K562 (cell line): ENCODE measurements at regions not wholly inside any gene's neighbourhood (a gene's known extent, or its start where the extent isn't known, plus 50 kb on each side); places are given as distances from the start of the nearest gene placed in this dataset.

ENCODE experiments used
- ATAC-seq: fragments of 200-7000 bp; cut with Tn5 transposase; 3 replicates; pipeline ENCODE4 v1.9.1; 2020; ENCODE audit warnings: moderate library complexity
- BruUV-seq: library from RNA; stranded (reverse); fragments of 400-500 nt; replicated peaks from 2 replicates; lab custom pipeline; 2021; lab: Mats Ljungman, UMichigan
- CTCF ChIA-PET: fragments of 300-600 bp; formaldehyde crosslinking; extraction: SDS; loops from one replicate; lab custom pipeline; 2021; ENCODE audit warnings: low intra/inter-chr PET ratio; lab: Yijun Ruan, JAX
- POLR2A ChIA-PET: fragments of 300-600, 350-650 bp; sonication (Branson Sonifier 250); formaldehyde crosslinking; extraction: SDS; loops from one replicate; lab custom pipeline; 2021; ENCODE audit warnings: antibody characterized with exemption, inconsistent platforms; lab: Yijun Ruan, JAX
- DNase-seq, 4 experiments: peaks; one replicate each; pipeline versions ENCODE4 v3.0.0 to v3.0.0-alpha.2; 2011 to 2018; ENCODE audit warnings: low spot score in 3 of 4, mixed read lengths in 3 of 4; ENCODE audit errors: extremely low read depth in 1 of 4
- FAIRE-seq: peaks from 2 replicates; lab custom pipeline; 2011; peaks lifted over from hg19 to GRCh38; lab: Jason Lieb, UNC
- H2AFZ ChIP-seq: 2 replicates; pipeline ENCODE4 v1.6.0; 2011; ENCODE audit warnings: low read depth, low read length, control low read depth, inconsistent platforms
- H3K27ac ChIP-seq: fragments of 200-600 bp; 3 replicates; pipeline ENCODE4 v1.8.0; 2011; ENCODE audit warnings: low read depth, mild to moderate bottlenecking, control low read depth, inconsistent platforms, low read length, moderate library complexity, mixed read lengths; ENCODE audit errors: extremely low read depth
- H3K27me3 ChIP-seq, 2 experiments: fragments of 300-600 bp in 1 of 2; 2 replicates in 1 of 2; 3 replicates in 1 of 2; pipeline versions ENCODE4 v1.6.0 to v1.8.0; 2011; ENCODE audit warnings: inconsistent platforms in 2 of 2, low read length in 2 of 2, mild to moderate bottlenecking in 1 of 2, mixed read lengths in 1 of 2, moderate library complexity in 1 of 2; ENCODE audit not compliant: control insufficient read depth in 2 of 2, insufficient read depth in 2 of 2
- H3K36me3 ChIP-seq: fragments of 300-600 bp; 3 replicates; pipeline ENCODE4 v1.8.0; 2011; ENCODE audit warnings: mild to moderate bottlenecking, low read length, inconsistent platforms; ENCODE audit not compliant: control insufficient read depth, insufficient read depth
- H3K4me1 ChIP-seq, 2 experiments: fragments of 200-600 bp in 1 of 2; replicated peaks in 1 of 2; 2 replicates in 1 of 2; 3 replicates in 1 of 2; pipeline versions ENCODE4 v1.5.1 to v1.8.0; 2011; ENCODE audit warnings: inconsistent platforms in 2 of 2, low read length in 2 of 2, mild to moderate bottlenecking in 1 of 2, mixed read lengths in 1 of 2, moderate library complexity in 1 of 2; ENCODE audit not compliant: control insufficient read depth in 2 of 2, insufficient read depth in 2 of 2
- H3K4me2 ChIP-seq: 2 replicates; pipeline ENCODE4 v1.6.1; 2011; ENCODE audit warnings: low read length, control low read depth, inconsistent platforms, mixed read lengths; ENCODE audit not compliant: insufficient read depth
- H3K4me3 ChIP-seq: fragments of 200-600 bp; sonication (generic), shearing (Covaris generic); 2 replicates; pipeline ENCODE4 v1.5.1; 2016; ENCODE audit warnings: control low read depth, inconsistent platforms
- H3K79me2 ChIP-seq: fragments of 200-600 bp; 3 replicates; pipeline ENCODE4 v1.8.0; 2011; ENCODE audit warnings: low read length, inconsistent platforms; ENCODE audit not compliant: control insufficient read depth, insufficient read depth
- H3K9ac ChIP-seq, 2 experiments: 2 replicates each; pipeline versions ENCODE4 v1.6.0 to v1.6.1; 2011; ENCODE audit warnings: low read depth in 2 of 2, low read length in 2 of 2, control low read depth in 1 of 2, inconsistent platforms in 1 of 2, mild to moderate bottlenecking in 1 of 2, mixed read lengths in 1 of 2; ENCODE audit not compliant: insufficient read depth in 1 of 2
- H3K9me1 ChIP-seq: one replicate; pipeline ENCODE4 v1.6.0; 2011; ENCODE audit warnings: inconsistent platforms, mild to moderate bottlenecking, low read length, moderate library complexity; ENCODE audit not compliant: control insufficient read depth, insufficient read depth
- H3K9me3 ChIP-seq: replicated peaks from 2 replicates; pipeline ENCODE4 v1.5.1; 2011; ENCODE audit warnings: low read depth, low read length, inconsistent platforms; ENCODE audit not compliant: control insufficient read depth, insufficient read depth
- H4K20me1 ChIP-seq: replicated peaks from 2 replicates; pipeline ENCODE4 v1.6.1; 2011; ENCODE audit warnings: low read length, inconsistent platforms, mixed read lengths; ENCODE audit not compliant: control insufficient read depth, insufficient read depth
- EGR1 ChIP-seq: fragments of 450-650 bp; conservative IDR thresholded peaks from 2 replicates; pipeline ENCODE4 v1.6.1; 2017; ENCODE audit warnings: mild to moderate bottlenecking
- NONO ChIP-seq, 2 experiments: fragments of 200-400 bp in 1 of 2; fragments of 450-650 bp in 1 of 2; formaldehyde crosslinking in 1 of 2; IDR thresholded peaks; 2 replicates each; pipeline ENCODE4 v1.6.1; 2017; ENCODE audit warnings: low read depth in 2 of 2, mild to moderate bottlenecking in 2 of 2, moderate library complexity in 2 of 2, low read length in 1 of 2
- NR1H2 ChIP-seq: sonication (generic); formaldehyde crosslinking; IDR thresholded peaks from 2 replicates; pipeline ENCODE4 v1.4.0; 2020; ENCODE audit warnings: mild to moderate bottlenecking, missing genetic modification reagents
- NR3C1 ChIP-seq: sonication (generic); formaldehyde crosslinking; IDR thresholded peaks from 2 replicates; pipeline ENCODE4 v1.8.1; 2022; ENCODE audit warnings: missing genetic modification reagents
- PCBP1 ChIP-seq: fragments of 200-400 bp; formaldehyde crosslinking; IDR thresholded peaks from 2 replicates; pipeline ENCODE4 v1.6.1; 2018; ENCODE audit warnings: mild to moderate bottlenecking, low read depth, low read length; ENCODE audit not compliant: poor library complexity, severe bottlenecking
- RBM34 ChIP-seq: fragments of 200-400 bp; formaldehyde crosslinking; IDR thresholded peaks from 2 replicates; pipeline ENCODE4 v1.6.1; 2018; ENCODE audit warnings: low read length, borderline replicate concordance; ENCODE audit not compliant: insufficient read depth
- SMC3 ChIP-seq: conservative IDR thresholded peaks from 2 replicates; pipeline ENCODE4 v1.6.1; 2011; ENCODE audit warnings: low read depth, low read length, improper control_type of control experiment; ENCODE audit not compliant: insufficient read depth
- ZNF24 ChIP-seq: fragments of 450-650 bp; IDR thresholded peaks from 2 replicates; pipeline ENCODE4 v1.6.1; 2016
- ZNF3 ChIP-seq: fragments of 250-450 bp; sonication (Bioruptor Pico); IDR thresholded peaks from 2 replicates; pipeline ENCODE4 v1.5.0; 2021; ENCODE audit warnings: mild to moderate bottlenecking, moderate library complexity
- ZNF668 ChIP-seq: fragments of 250-450 bp; sonication (Bioruptor Pico); IDR thresholded peaks from 2 replicates; pipeline ENCODE4 v1.8.0; 2022; ENCODE audit warnings: mild to moderate bottlenecking, inconsistent platforms
- in situ Hi-C: fragments of 300-500 bp; cut with MboI; formaldehyde crosslinking; loops from 4 replicates; pipeline ENCODE4 v1.15.0; 2018; ENCODE audit warnings: inconsistent platforms, mixed read lengths
- intact Hi-C: fragments of 100-400 bp; cut with micrococcal nuclease; formaldehyde crosslinking; loops from 2 replicates; pipeline ENCODE4 v1.14.2; 2022
- TF ChIP-seq, protein P1 (sequence below): fragments of 450-650 bp; formaldehyde crosslinking; IDR thresholded peaks from 2 replicates; pipeline ENCODE4 v1.4.0; 2022; ENCODE audit warnings: mild to moderate bottlenecking, moderate library complexity
- TF ChIP-seq, protein P2 (sequence below): IDR thresholded peaks from 2 replicates; pipeline ENCODE4 v1.6.1; 2014; ENCODE audit warnings: antibody characterized with exemption
- TF ChIP-seq, protein P3 (sequence below): fragments of 450-650 bp; IDR thresholded peaks from 2 replicates; pipeline ENCODE4 v1.6.1; 2017; ENCODE audit warnings: antibody characterized with exemption, mild to moderate bottlenecking
- TF ChIP-seq, protein P4 (sequence below), 2 experiments: fragments of 450-650 bp in 1 of 2; sonication (generic) in 1 of 2; formaldehyde crosslinking in 1 of 2; IDR thresholded peaks in 1 of 2; conservative IDR thresholded peaks in 1 of 2; 2 replicates each; pipeline versions ENCODE4 v1.6.1 to v1.8.1; 2016 to 2023; ENCODE audit warnings: mild to moderate bottlenecking in 2 of 2, moderate library complexity in 2 of 2, inconsistent platforms in 1 of 2, missing genetic modification reagents in 1 of 2

DNA sequence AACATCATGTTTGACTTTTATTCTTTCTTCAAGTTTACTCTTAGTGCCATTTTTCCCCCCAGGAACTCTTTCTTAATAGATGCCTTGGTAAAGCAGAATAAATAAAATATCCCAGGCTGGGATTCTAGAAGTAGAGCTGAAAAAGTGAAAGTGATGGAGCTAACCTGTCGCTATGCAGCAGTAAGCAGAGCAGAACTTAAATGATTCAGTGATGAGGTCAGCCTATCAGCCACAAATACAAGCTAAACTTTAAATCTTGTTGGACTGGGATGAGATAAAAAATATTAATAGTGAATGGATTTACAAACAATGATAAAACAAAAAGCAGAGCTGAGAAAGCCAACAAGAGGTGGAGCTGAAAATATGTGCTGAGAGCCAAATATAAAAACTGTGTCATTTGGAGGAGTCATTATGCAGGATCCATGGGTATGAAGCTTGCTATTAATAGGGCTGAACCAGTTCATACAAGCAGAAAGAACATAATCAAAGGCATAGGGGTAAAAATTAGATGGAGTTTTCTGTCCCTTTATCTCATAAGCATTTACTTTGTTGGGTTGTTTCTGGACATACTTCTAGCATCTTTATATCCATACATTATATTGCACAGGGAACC lies 877.8 kb downstream of the EPHA7 start (continued):
- TF ChIP-seq, protein P1, sequence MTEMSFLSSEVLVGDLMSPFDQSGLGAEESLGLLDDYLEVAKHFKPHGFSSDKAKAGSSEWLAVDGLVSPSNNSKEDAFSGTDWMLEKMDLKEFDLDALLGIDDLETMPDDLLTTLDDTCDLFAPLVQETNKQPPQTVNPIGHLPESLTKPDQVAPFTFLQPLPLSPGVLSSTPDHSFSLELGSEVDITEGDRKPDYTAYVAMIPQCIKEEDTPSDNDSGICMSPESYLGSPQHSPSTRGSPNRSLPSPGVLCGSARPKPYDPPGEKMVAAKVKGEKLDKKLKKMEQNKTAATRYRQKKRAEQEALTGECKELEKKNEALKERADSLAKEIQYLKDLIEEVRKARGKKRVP (CRISPR knock-in tag), result no peak

DNA sequence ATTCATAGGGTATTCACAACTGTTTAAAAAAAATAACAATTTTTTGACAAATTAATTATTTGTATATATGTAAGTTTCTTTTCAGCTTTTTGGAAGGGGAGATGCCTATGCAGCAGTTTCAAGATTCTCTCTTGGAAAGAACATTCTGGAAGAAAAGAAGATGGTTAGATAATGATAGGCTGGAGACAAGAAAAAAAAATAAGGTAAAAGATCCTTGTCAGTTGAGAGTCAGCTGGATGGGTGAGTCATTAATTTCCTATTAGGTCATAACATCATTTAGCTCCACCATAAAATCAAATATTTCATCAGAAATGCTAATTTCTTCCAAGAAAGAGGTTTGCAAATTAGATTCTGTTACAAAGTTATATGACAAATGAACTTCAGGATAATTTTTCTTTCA lies 880.4 kb downstream of the EPHA7 start:
- in situ Hi-C loops, result no loop called here
- FAIRE-seq, result no peak
- TF ChIP-seq NONO (IDR thresholded peaks at IDR 0.05; ENCODE audit: low read depth in 2 of 2, low read length in 1 of 2) (no peak), EGR1 (no peak), PCBP1 (no peak), ZNF3 (no peak), NR1H2 (no peak), RBM34 (no peak), ZNF24 (no peak), ZNF668 (CRISPR knock-in tag) (no peak), SMC3 (no peak), NR3C1 (CRISPR knock-in tag) (no peak)
- TF ChIP-seq, protein P2, sequence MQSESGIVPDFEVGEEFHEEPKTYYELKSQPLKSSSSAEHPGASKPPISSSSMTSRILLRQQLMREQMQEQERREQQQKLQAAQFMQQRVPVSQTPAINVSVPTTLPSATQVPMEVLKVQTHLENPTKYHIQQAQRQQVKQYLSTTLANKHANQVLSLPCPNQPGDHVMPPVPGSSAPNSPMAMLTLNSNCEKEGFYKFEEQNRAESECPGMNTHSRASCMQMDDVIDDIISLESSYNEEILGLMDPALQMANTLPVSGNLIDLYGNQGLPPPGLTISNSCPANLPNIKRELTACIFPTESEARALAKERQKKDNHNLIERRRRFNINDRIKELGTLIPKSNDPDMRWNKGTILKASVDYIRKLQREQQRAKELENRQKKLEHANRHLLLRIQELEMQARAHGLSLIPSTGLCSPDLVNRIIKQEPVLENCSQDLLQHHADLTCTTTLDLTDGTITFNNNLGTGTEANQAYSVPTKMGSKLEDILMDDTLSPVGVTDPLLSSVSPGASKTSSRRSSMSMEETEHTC, result no peak
- TF ChIP-seq, protein P3, sequence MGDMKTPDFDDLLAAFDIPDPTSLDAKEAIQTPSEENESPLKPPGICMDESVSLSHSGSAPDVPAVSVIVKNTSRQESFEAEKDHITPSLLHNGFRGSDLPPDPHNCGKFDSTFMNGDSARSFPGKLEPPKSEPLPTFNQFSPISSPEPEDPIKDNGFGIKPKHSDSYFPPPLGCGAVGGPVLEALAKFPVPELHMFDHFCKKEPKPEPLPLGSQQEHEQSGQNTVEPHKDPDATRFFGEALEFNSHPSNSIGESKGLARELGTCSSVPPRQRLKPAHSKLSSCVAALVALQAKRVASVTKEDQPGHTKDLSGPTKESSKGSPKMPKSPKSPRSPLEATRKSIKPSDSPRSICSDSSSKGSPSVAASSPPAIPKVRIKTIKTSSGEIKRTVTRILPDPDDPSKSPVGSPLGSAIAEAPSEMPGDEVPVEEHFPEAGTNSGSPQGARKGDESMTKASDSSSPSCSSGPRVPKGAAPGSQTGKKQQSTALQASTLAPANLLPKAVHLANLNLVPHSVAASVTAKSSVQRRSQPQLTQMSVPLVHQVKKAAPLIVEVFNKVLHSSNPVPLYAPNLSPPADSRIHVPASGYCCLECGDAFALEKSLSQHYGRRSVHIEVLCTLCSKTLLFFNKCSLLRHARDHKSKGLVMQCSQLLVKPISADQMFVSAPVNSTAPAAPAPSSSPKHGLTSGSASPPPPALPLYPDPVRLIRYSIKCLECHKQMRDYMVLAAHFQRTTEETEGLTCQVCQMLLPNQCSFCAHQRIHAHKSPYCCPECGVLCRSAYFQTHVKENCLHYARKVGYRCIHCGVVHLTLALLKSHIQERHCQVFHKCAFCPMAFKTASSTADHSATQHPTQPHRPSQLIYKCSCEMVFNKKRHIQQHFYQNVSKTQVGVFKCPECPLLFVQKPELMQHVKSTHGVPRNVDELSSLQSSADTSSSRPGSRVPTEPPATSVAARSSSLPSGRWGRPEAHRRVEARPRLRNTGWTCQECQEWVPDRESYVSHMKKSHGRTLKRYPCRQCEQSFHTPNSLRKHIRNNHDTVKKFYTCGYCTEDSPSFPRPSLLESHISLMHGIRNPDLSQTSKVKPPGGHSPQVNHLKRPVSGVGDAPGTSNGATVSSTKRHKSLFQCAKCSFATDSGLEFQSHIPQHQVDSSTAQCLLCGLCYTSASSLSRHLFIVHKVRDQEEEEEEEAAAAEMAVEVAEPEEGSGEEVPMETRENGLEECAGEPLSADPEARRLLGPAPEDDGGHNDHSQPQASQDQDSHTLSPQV, result no peak
- TF ChIP-seq, protein P4, sequence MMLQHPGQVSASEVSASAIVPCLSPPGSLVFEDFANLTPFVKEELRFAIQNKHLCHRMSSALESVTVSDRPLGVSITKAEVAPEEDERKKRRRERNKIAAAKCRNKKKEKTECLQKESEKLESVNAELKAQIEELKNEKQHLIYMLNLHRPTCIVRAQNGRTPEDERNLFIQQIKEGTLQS (IDR thresholded peaks at IDR 0.05), result no peak
- TF ChIP-seq, protein P4 (CRISPR knock-in tag; conservative IDR thresholded peaks at IDR 0.05), result no peak

More for the DNA sequence above, 880.4 kb downstream of the EPHA7 start:
- Histone ChIP-seq H3K4me1 (no peaks in the 10 kb centered on the region), H2AFZ (no peak overlapping the region), H3K9ac (no peak overlapping the region), H3K4me2 (no peak overlapping the region), H3K79me2 (no peaks in the 10 kb centered on the region), H3K36me3 (no peaks in the 10 kb centered on the region), H3K27ac (no peak overlapping the region), H3K9me1 (no peaks in the 10 kb centered on the region), H3K4me3 (no peak overlapping the region), H3K27me3 (no peaks in the 10 kb centered on the region), H4K20me1 (no peaks in the 10 kb centered on the region), H3K9me3 (no peaks in the 10 kb centered on the region; the same call in none of the 2 replicates)
- intact Hi-C loops, result no loop called here
- ATAC-seq (no peak), DNase-seq (no peak)
- POLR2A ChIA-PET, result no interaction called here
- CTCF ChIA-PET, result no interaction called here
- BruUV-seq, result no TSS peak
